HG02973 (cell line): ENCODE measurements at regions not wholly inside any gene's neighbourhood (a gene's known extent, or its start where the extent isn't known, plus 50 kb on each side); places are given as distances from the start of the nearest gene placed in this dataset.
"Not testable (repeated sequence)": the region's sequence is repeated elsewhere in the genome, so short reads cannot be mapped to it uniquely, and the experiment has no call there.

Experiments
- ATAC-seq: cut with Tn5 transposase; IDR thresholded peaks from one replicate; pipeline ENCODE4 v1.9.1; 2021; ENCODE audit warnings: moderate library complexity; ENCODE audit not compliant: unreplicated experiment

GRCh38 chr17:77083531-77083930 is 57.2 kb upstream of the SEC14L1 start:
- ATAC-seq: no peak

DNA sequence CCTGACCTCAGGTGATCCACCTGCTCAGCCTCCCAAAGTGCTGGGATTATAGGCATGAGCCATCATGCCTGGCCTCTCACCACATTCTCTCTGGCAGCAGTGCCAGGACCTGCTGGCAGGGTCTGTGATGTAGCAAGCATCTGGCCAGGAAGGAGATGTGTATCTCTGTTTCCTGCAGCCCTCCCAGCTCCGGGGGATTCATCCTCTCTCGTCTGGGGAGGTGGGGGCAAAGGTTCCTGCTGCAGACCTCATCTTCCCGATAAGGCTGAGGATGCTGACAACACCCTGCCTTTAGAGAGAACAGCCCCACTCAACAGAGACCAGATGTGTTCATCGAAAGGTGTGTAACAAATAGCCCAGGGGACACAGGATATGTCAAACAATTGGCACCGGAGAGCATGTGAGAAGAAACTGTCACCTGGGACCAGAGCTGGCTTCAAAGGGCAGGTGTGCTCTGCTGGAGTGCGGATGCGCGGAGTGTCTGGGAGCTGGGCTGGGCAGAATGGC is 54.8 kb upstream of the SEC14L1 start:
- ATAC-seq: no peak

DNA sequence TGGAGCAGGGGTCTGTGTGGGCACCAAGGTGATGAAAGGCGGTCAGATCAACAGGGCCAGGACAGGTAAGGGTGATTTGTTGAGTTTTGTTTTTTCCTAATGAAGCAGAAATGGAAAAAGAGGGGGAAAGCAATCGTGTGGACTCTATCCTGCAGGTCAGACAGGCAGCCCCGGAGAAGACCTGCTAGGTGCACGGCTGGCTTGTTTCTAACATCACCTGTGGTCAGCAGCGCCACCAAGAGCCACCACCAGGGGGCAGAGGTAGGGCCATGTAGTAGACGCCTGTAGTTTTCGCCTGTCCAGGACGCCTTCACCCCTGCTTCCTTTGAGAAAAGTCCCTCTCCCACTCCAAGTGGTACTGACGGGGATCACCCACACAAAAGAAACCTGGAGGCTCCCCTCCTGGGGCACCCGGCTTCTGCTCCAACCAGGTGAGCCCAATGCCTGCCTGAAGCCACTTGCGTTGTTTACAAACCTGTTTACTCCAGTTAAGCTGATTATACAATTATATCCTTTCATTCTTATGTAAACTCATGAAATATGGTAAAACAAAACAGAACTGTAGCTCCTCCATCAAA is 54.2 kb upstream of the SEC14L1 start:
- no peak for ATAC-seq

- no peak for ATAC-seq
These were observed 52.9 kb upstream of the SEC14L1 start for GRCh38 chr17:77087650-77088454.

DNA sequence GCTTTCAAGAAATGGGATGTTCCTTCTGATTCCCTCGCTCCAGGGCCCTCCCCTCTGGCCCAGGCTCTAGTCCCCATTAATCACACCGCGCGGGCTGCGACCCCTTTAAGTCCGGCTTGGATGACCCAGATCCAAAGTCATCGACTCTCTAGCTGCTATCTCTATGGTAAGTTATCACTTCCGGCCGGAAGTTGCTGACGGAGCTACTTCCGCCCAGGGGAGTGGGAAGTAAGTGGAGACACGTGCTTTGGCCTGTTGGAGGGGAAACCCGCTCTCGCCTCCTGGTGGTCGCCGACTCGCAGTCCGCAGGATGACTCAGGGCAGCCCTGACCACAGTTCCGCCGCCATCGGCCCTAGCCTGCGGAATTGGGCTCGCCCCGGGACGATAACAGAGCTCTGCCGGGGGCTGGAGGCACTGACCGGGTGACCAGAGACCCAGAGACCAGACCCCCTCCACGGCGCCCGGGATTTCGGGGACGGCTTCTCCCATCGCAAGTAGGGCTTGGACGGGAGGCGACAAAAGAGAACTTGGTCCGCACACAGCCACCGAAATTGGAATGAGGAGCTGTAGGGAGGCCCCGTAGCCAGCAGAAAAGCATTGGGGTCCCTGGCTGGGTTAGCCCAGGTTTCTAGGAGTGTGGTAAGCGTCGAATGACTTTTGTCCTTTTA is 52.2 kb upstream of the SEC14L1 start:
- ATAC-seq: peak; percentile 83

GRCh38 chr17:77089124-77089490 is 51.7 kb upstream of the SEC14L1 start:
- ATAC-seq: no peak

DNA sequence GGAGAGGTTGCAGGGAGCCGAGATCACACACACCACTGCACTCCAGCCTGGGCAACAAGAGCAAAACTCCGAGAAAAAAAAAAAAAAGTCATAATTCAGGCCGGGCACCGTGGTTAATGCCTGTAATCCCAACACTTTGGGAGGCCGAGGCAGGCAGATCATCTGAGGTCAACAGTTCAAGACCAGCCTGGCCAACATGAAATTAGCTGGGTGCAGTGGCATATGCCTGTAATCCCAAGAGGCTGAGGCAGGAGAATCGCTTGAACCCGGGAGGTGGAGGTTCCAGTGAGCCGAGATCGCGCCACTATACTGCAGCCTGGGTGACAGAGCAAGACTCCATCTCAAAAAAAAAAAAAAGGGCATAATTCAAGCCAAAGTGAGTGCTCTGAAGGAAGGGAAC is 50.8 kb upstream of the SEC14L1 start:
- ATAC-seq: not testable (repeated sequence)

DNA sequence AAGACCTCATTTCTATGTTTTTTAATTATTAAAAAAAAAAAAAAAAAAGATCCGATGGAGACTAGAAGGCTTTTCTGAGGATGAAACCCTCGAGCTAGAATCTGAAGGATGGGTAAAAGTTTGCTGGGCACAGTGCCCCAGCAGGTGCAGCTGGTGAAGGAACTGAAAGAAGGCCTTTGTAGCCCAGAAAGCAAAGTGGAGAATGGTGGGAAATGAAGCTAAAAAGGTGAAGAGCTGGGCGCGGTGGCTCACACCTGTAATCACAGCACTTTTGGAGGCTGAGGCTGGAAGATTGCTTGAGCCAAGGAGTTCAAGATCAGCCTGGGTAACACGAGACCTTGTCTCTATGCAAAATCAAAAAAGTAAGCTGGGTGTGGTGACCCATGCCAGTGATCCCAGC is 50.3 kb upstream of the SEC14L1 start:
- ATAC-seq: no peak
